Gastrocnemius medialis (tissue), 4 donors: ENCODE measurements at regions not wholly inside any gene's neighbourhood (a gene's known extent, or its start where the extent isn't known, plus 50 kb on each side); places are given as distances from the start of the nearest gene placed in this dataset.

Source experiments
- CTCF ChIP-seq, 5 experiments: fragments of 450-650 bp in 3 of 5; fragments of 200-600 bp in 2 of 5; sonication (generic) in 2 of 5; IDR thresholded peaks in 4 of 5; conservative IDR thresholded peaks in 1 of 5; 1 replicate in 4 of 5; 2 replicates in 1 of 5; pipeline ENCODE4 v1.5.1; 2016 to 2019; ENCODE audit warnings: antibody characterized with exemption in 5 of 5, mild to moderate bottlenecking in 3 of 5, moderate library complexity in 3 of 5
- POLR2A ChIP-seq, 2 donors: fragments of 450-650 bp; IDR thresholded peaks; one replicate each; pipeline ENCODE4 v1.6.1; 2017; ENCODE audit warnings: antibody characterized with exemption in 2 of 2, mild to moderate bottlenecking in 2 of 2, moderate library complexity in 2 of 2

GRCh38 chr7:20988340-20988739 lies 201.7 kb upstream of the SP8 start:
- TF ChIP-seq CTCF (IDR thresholded peaks at IDR 0.05 in 4 of 5, conservative IDR thresholded peaks at IDR 0.05 in 1 of 5) (no peak), POLR2A (IDR thresholded peaks at IDR 0.05) (no peak)
